HG03139 (cell line): ENCODE measurements at regions not wholly inside any gene's neighbourhood (a gene's known extent, or its start where the extent isn't known, plus 50 kb on each side); places are given as distances from the start of the nearest gene placed in this dataset.

Experiments
- ATAC-seq: cut with Tn5 transposase; IDR thresholded peaks from one replicate; pipeline ENCODE4 v1.9.1; 2021; ENCODE audit not compliant: unreplicated experiment

DNA sequence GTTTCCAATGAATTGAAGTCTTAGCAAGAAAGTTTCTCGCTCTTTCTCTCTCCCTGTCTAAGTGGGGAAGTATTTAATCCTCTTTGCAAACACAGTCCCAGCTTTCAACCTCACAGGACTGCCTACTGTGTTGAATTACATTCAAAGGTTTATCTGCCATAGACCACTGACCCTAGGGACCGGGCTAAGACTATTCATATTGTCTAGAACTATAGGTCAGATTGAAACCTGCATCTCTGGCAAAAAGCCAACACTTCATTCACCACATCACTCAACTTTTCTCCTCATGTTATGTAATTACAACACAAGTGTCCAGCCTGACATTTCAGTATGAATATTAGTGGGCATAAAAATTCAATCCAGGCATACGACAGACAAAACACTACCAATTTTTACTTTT lies 314.7 kb upstream of the RSPO3 start:
- ATAC-seq: peak; percentile 37

DNA sequence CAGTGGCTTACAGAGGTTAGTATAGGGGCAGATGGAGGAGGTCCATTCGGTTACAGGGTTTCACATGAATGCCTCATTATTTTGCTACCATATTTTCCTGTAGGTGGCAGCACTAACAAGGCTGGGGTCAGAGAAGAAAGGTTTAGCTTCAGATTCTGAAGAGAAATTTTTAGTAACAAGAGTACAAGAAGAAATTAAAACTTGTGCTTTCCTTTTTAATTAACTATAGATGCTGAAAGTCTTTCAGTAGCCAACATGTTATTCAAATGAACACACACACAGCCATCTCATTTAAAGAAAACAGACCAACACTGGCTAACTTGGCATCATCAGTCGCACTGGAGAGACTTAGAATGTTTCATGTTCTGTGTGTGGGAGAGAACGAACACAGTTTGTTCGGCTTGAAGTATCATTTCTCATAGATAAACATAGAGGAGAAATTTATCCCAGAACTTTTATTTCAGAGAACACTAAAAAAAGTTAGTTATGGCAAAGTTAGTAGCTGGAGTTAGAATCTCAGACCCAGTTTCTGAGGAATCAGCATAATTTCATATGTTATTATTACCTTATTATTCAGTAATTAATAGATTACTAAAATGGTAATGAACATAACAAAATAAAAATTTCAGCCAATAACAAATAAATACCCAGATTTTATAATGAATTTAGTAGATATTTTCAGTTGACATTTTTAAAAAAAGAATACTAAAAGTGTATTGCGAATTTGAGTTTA lies 314.0 kb upstream of the RSPO3 start:
- ATAC-seq: peak; percentile 81

DNA sequence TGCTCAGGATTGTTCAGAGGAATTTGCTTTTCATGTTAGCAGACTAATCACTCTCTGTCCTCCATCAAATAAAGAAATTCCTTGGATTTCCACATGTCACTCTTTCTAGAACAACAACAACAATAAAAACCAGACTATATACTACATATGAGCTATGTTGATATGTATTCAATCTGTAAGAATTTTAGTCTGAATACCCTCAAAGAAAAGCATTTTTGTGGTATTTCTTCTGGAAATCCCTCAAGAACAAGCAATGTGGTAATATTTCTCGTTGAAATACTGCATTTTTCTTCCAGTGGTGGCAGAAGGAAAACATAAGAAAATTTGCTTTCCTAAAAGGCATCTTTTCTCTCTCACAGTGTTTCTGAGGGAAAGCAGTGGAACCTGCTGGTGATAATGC lies 312.6 kb upstream of the RSPO3 start:
- no peak for ATAC-seq

DNA sequence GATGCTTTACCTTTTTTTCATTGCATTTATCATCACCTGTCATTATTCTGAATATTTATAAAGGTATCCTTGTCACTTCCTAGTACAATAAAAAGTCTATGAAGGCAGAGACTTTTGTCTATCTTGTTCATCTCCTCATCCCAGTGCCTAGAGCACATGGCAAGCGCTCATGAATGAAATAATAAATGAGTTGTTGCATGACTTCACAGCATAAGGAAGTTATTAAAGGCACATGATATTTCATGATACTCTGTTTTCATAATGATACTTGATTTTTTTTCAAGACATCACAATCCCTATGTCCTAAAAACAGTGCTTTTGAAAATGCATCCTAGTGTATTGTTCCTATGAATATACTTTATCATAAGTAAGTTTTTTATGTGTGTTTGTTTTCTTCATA lies 310.6 kb upstream of the RSPO3 start:
- ATAC-seq: no peak

DNA sequence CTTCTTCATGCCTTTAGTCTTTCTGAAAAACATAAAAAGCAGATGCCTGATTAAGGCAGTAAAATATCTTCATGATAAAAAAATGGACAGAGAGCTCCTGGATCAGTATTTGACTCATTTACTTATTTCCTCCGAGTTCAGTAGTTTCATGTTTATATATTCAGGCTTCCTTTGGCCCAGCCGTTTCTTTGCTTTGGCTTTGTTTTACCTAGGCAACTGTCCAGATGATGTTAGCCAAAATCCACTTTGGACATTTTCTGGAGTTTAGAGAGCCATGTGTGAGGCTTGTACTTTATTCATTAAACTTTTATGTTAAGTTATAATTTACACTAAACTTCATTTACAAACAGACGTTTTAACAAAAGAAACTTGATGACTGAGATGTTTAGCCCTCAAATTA lies 307.1 kb upstream of the RSPO3 start:
- no peak for ATAC-seq

DNA sequence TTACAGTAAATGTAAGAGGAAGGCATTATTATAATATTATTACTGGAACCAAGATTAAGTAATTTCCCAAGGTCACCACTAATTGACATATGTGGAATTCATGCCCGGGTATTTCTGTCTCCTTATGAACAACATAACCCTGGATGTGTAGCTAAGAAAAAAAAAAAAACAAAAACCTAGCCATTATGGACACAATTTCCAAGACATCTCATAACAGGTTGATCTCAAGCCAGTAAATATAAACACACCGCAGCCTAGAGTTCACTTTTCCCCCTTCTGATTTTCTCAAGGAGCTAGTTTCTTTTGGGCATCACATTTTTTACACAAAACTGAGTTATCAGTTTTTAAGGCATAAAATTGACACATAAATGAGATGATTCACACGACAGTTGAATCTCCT lies 306.5 kb upstream of the RSPO3 start:
- ATAC-seq: no peak

DNA sequence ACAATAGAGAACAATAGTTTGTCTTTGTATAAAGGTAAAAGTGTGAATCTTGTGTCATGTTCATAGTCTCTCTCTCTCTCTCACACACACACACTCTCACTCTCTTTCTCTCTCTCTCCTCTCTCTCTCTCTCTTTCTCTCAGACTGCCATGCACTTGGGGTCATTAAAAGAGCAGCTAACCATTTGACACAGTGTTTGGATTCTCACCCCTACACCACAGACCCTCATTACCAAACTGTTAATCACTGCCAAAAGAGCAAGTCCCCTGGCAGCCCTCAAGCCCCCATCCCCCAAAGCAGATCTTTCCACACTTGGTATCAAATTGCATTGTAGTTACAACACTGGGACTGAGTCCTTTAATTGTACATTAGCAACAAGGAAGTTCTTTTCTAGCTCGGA lies 305.8 kb upstream of the RSPO3 start:
- no peak for ATAC-seq

DNA sequence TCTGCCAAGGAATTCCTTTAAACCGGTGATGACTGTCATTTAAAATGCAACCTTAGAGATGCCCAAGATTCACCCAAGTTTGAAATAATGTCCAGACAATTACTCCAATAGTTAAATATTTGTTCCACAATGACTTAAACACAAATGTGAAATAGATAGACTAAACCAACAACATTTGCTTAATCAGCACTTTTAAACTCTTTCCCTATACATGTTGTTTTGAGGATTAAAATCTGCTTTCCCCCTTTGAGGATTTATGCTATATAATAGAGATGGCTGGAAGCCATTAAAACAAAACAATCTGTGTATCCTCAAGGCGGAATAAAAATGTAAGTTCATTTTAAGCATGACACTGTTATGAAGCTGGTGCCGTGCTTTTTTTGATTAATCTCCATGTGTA lies 297.8 kb upstream of the RSPO3 start:
- ATAC-seq: no peak

DNA sequence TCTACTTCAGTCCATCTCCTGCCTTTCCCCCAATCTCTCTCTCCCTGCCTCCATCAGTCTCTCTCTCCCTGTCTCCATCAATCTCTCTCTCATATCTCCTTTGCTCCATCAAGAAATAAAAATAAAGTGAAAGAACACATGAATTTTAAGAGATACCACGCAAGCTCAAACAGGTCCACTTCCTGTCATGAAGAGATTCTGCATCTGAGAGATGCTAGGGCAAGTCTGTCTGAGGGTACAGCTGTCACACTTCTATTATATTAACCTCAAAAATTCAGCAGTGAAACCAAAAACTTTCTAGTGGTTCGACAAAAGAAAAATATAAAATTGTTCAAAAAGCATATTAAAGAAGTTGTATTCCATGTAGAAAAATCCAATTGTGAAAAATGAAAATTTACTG lies 296.8 kb upstream of the RSPO3 start:
- ATAC-seq: no peak

DNA sequence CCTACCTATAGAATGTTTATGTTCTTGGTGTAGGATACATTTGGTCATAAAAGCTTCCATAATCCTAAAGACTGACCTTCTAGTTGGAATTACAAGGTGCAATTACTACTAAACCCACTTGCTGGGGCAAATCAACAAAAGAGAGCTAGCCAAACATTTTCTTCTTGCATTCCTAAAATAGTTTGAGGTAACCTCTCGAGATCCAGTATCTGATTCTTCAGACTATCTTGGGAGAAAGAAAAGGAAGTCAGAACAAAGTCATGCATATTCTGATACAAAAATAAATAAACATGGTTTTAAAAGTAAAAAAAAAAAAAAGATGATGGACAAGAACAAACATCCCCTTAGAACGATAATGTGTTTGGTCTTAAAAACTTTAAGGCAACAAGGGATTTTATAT lies 294.2 kb upstream of the RSPO3 start:
- no peak for ATAC-seq

DNA sequence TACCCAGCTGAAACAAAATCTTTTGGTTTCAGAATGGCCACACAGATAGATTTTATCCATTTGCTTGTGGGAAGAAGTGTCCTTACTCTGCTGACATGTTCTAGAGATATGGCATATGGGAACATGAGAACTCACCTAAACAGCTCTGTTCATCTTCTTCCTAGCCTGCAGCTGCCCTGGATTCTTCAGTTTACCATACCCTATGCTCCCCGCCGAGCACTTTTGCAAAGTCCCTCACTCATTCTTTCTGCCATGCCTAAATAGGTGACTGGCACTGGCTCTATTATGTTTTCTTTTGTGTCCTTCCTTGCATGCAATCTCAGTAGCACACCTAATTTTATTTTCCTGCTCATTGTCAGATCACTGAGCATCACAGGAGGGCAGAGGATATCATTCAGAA lies 293.7 kb upstream of the RSPO3 start:
- ATAC-seq: no peak

DNA sequence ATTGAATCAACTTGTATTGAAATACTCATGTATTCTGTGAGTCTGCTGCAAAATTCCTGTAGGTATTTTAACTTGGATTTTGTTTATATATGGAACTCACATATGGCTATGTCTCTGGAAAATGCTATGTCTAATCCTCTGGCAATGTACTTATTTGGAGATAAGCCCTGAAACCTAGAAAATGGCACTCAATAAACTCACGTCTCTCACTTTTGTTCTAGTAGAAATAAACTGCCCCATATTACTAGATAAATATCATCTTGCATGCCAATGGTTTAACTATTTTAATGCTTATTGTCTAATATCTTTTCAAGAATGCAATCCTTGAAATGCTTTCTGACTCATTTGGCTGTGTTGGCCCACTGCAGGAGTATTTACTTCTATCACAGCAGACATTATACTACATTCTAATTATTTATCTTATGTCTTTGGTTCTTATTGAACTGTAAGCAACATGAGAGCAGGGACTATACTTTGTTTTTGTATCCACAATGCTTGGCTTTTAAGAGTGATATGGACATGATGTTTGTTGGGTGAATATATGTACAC lies 292.2 kb upstream of the RSPO3 start:
- ATAC-seq: no peak

DNA sequence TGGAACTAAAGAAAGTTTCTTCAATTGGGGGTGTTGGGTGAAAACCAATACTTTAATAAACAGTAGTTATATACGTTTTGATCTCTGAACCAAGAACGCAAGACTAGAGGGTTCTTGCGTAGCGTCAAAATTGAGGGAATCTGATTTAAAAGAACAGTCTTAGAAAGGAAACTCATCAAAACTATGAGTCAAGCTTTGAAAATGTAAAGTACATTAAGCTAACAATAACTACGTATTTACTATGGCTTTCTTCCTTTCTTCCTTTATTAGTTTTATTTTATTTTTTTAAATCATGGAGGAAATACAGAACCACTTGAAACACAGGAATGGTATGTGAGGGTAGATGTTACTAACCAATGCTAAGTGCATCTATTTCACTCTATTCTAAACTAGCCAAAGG lies 287.0 kb upstream of the RSPO3 start:
- no peak for ATAC-seq

DNA sequence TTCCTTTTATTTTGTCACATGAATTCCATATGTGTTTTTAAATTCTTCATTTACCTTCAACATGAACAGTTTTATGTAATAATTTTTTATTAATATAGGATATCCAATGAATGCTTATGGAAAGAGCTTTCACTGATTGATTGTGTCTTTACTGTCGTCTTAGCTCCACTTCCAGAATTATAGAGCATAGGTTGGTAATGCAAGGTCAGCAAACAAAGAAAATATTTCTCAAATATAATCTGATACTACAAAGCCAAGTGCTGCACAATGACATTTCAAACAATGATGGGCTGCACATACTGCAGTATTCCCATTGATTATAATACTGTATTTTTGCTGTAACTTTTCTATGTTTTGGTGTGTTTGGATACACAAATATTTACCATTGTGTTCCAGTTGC lies 275.7 kb upstream of the RSPO3 start:
- no peak for ATAC-seq

DNA sequence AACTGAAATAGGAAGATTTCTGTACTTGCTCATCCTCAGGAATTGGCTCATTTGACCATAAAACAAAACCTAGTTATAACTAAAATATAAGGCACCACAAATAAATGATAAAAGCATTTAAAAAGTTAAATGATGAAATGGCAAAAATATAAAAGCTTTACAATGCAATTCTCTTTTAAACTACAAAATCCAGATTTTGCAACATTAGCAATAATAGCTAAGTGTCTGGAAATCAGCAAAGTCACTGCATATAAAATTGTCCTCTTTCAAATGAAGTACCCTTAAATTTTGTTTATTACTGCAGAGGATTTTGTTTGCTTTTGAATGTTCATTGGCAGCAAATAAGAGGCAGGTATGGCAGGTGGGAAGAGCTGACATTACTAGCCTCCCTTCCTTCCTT lies 270.4 kb upstream of the RSPO3 start:
- no peak for ATAC-seq

DNA sequence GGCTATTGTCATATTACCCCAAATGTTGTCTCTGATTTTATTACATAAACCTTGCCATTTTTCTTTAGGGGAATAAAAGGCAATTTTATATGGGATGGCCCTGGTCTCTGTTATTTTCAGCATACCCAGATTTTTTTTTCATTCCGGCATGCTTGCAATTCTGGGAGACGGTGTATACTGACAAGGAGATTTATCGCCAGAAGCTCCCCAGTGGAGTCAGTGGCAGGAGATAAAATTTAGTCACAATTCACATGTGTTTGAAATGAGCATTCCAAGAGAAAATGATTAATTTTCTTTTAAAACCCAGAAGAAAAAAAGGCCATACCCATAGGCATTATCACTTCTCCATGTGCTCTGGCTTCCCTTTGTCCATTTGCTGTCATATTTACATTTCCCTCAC lies 250.8 kb upstream of the RSPO3 start:
- ATAC-seq: no peak

DNA sequence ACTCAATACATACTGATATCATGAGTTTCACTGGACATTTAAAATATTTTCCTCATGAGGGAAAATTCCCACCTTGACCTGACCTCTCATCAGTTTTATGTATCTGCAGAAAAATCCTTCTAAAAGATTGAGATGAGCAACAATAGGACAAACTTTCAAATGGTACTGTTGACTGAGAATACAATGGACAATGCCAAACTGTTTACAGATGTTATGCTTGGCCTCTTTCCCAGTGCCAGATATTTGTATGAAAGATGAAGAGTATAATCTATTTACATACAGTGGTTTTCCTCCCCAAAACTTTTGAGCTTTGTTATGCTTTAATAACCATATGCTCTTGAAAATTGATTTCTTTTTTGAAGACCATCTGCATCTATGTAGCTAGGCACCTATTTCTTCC lies 245.1 kb upstream of the RSPO3 start:
- no peak for ATAC-seq

DNA sequence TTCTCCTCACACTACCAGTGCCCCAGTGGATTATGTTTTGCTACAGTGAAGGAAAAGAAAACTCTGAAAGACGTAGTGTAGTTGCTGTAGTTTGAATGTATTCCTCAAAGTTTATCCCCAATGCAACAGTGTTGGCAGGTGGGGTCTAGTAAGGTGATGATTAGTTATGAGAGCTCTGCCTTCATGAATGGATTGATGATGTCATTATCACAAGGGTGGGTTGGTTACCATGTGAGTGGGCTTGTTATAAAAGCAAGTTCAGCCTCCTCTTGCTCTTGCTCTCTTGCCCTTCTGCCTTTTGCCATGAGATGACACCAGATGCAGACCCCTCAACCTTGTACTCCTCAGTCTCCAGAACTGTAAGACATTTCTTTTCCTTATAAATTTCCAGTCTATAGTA lies 244.7 kb upstream of the RSPO3 start:
- ATAC-seq: no peak

DNA sequence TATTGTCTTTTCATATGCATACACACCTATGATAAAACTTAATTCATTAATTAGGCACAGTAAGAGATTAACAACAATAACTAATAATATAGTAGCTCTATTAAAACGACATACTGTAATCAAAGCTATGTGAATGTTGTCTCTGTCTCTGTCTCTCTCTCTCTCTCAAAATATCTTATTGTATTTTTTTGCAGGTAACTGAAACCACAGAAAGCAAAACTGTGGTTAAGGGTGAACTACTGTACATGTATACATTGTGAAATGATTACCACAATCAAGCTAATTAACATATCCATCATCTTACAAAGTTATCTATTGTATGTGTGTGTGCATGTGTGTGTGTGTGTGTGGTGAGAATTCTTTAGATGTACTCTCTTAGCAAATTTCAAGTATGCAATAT lies 242.0 kb upstream of the RSPO3 start:
- no peak for ATAC-seq

DNA sequence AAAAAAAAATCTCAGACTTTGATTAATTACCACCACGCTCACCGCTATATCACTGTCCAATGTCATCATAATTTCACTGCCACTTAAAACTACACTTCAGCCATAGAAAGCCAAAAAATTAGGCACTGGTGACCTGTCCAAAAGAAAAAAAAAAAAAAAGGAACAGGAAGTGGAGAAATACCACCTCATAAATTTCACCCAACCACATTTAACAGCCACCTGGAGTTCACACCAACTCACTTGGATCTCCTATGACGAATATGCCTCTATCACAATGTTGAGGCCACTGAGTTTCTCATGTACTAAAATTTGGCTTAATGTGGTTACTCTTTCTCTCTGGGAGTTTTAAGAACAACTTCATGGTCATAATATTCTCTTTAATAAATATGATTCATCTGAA lies 237.5 kb upstream of the RSPO3 start:
- ATAC-seq: no peak

DNA sequence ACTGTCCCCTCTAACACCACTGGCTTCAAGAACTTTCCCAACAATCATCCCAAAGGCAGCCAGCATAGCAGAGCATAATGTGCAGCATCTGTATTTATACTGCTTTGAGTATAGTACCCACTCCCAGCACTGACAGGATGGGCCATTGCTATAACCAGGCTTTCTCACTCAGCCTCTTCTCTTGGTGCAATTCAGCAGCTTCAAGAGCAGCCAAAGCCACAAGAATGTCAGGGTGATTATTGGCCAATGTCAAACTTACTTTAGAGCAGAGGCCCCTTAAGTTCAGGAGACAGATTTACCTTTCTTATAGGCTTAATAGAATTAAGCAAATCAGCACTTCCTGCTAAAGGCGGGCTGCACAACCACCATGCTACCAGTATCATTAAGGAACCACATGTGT lies 232.4 kb upstream of the RSPO3 start:
- ATAC-seq: no peak

DNA sequence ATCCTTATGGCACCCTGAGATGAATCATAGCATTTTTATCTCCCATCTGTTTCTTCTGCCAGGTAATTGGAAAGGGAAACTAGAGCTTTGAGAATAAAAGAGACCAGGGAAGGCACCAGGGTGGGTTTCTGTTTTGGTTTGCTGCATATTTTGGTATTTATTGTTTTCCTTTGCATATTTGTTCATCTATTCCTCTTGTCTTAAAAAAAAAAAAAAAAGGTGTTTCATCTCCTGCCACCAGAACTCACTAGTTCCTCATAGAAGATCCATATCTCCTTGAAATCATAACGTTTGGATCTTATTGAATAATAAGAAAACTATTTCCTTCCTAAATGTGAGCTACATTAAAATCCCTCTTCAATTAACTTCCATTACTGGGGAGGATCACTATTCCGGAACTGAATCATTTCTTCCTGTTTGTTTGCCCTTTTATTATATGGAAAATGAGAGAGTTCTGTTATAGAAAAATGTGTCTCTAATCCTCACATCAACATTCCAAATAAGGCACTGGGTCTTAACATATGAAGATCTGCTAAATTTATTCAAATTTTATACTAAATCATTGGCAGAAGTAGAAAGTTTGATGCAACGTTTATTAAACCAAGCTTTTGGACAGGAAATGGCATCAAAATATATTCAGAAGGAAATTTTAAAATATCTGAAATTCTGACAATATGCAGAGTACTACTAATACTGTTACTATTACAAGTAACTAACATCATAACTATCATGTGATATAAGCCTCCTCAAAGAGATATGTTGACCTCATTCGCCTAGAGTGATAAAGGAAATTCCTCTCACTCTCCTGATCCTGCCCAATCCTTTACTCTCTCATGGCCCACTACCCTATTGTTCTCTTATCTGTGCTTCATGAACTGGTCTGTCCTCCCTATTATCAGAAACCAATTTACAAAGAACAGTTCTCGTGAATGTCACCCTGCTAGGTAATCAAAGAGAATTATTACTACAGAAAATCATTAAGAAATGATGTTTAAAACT lies 229.4 kb upstream of the RSPO3 start:
- no peak for ATAC-seq
